Osteocyte (in vitro differentiated cells): ENCODE measurements at regions not wholly inside any gene's neighbourhood (a gene's known extent, or its start where the extent isn't known, plus 50 kb on each side); places are given as distances from the start of the nearest gene placed in this dataset.
A peak's percentile ranks its signal among the peaks of the same experiment; 100 is the strongest.

Source experiments
- DNase-seq: peaks from one replicate; pipeline ENCODE4 v3.0.0; 2021; ENCODE audit warnings: mixed read lengths; ENCODE audit not compliant: unreplicated experiment; ENCODE audit errors: extremely low spot score
- H3K27ac Mint-ChIP-seq: one replicate; pipeline ENCODE4 v1.8.0; 2021; ENCODE audit warnings: mild to moderate bottlenecking, mixed read lengths; ENCODE audit not compliant: unreplicated experiment
- H3K27me3 Mint-ChIP-seq: one replicate; pipeline ENCODE4 v1.8.0; 2021; ENCODE audit warnings: mixed read lengths; ENCODE audit not compliant: unreplicated experiment
- H3K36me3 Mint-ChIP-seq: one replicate; pipeline ENCODE4 v1.8.0; 2021; ENCODE audit warnings: mixed read lengths; ENCODE audit not compliant: unreplicated experiment
- H3K4me1 Mint-ChIP-seq: one replicate; pipeline ENCODE4 v1.8.0; 2021; ENCODE audit warnings: mixed read lengths; ENCODE audit not compliant: unreplicated experiment
- H3K4me3 Mint-ChIP-seq: one replicate; pipeline ENCODE4 v1.8.0; 2021; ENCODE audit warnings: mild to moderate bottlenecking, moderate library complexity, mixed read lengths; ENCODE audit not compliant: unreplicated experiment
- H3K9me3 Mint-ChIP-seq: one replicate; pipeline ENCODE4 v1.8.0; 2021; ENCODE audit warnings: mixed read lengths; ENCODE audit not compliant: unreplicated experiment
- CTCF ChIP-seq: fragments of 200-600 bp; sonication (generic); IDR thresholded peaks from 2 replicates; pipeline ENCODE4 v1.5.0; 2021; ENCODE audit warnings: antibody characterized with exemption, mild to moderate bottlenecking, moderate library complexity

GRCh38 chr2:18473241-18474181 is 86.9 kb downstream of the RDH14 start:
- TF ChIP-seq CTCF, result no peak
- Mint-ChIP-seq H3K27me3 (no peaks in the 10 kb centered on the region), H3K36me3 (no peaks in the 10 kb centered on the region), H3K4me3 (no peak overlapping the region), H3K9me3 (no peaks in the 10 kb centered on the region), H3K27ac (peak overlapping the region; percentile 3), H3K4me1 (peaks cover 23% of the 10 kb centered on the region)
- no peak for DNase-seq

GRCh38 chr2:18467749-18468360 is 92.6 kb downstream of the RDH14 start:
- no peak for DNase-seq
- H3K27me3 Mint-ChIP-seq, result peaks cover 4% of the 10 kb centered on the region
- H3K4me1 Mint-ChIP-seq, result peaks cover 1% of the 10 kb centered on the region
- no peak overlapping the region for H3K27ac Mint-ChIP-seq
- H3K4me3 Mint-ChIP-seq, result no peak overlapping the region
- peaks cover 2% of the 10 kb centered on the region for H3K9me3 Mint-ChIP-seq
- no peaks in the 10 kb centered on the region for H3K36me3 Mint-ChIP-seq
- no peak for TF ChIP-seq CTCF

- H3K27me3 Mint-ChIP-seq, result peaks cover 19% of the 10 kb centered on the region
- peaks cover 8% of the 10 kb centered on the region for H3K9me3 Mint-ChIP-seq
- H3K4me3 Mint-ChIP-seq, result no peak overlapping the region
- H3K27ac Mint-ChIP-seq, result no peak overlapping the region
- no peak for TF ChIP-seq CTCF
- H3K36me3 Mint-ChIP-seq, result no peaks in the 10 kb centered on the region
- H3K4me1 Mint-ChIP-seq, result no peaks in the 10 kb centered on the region
- DNase-seq, result no peak
These were observed 94.5 kb downstream of the RDH14 start for GRCh38 chr2:18465979-18466378.

GRCh38 chr2:18464913-18465312 is 95.5 kb downstream of the RDH14 start:
- Mint-ChIP-seq H3K36me3 (no peaks in the 10 kb centered on the region), H3K4me1 (no peaks in the 10 kb centered on the region), H3K4me3 (no peak overlapping the region), H3K27ac (no peak overlapping the region), H3K9me3 (peaks cover 8% of the 10 kb centered on the region), H3K27me3 (peaks cover 23% of the 10 kb centered on the region)
- TF ChIP-seq CTCF, result no peak
- DNase-seq, result no peak

- Mint-ChIP-seq H3K27me3 (peaks cover 12% of the 10 kb centered on the region), H3K27ac (no peak overlapping the region), H3K4me1 (peaks cover 16% of the 10 kb centered on the region), H3K36me3 (no peaks in the 10 kb centered on the region), H3K9me3 (peaks cover 4% of the 10 kb centered on the region), H3K4me3 (no peak overlapping the region)
- DNase-seq, result no peak
- TF ChIP-seq CTCF, result no peak
These were observed 104.4 kb downstream of the RDH14 start for GRCh38 chr2:18456026-18456425.
